Glomerular visceral epithelial cell (primary cell): ENCODE measurements at regions not wholly inside any gene's neighbourhood (a gene's known extent, or its start where the extent isn't known, plus 50 kb on each side); places are given as distances from the start of the nearest gene placed in this dataset.

Source experiments
- DNase-seq: peaks from one replicate; pipeline ENCODE4 v3.0.0-alpha.2; 2016; ENCODE audit errors: extremely low spot score

GRCh38 chr7:109284943-109285342 is 715.3 kb downstream of the DNAJB9 start:
- no peak for DNase-seq

- DNase-seq = no peak
Measured at GRCh38 chr7:109295158-109295557, 725.5 kb downstream of the DNAJB9 start.

GRCh38 chr7:109308816-109309215 is 739.1 kb downstream of the DNAJB9 start:
- DNase-seq = no peak

GRCh38 chr7:109309790-109310189 is 740.1 kb downstream of the DNAJB9 start:
- DNase-seq = no peak

GRCh38 chr7:109318136-109318535 is 748.5 kb downstream of the DNAJB9 start:
- DNase-seq = no peak

GRCh38 chr7:109322833-109323232 is 753.2 kb downstream of the DNAJB9 start:
- DNase-seq = no peak

GRCh38 chr7:109331423-109331822 is 761.7 kb downstream of the DNAJB9 start:
- no peak for DNase-seq

GRCh38 chr7:109335951-109336350 is 766.3 kb downstream of the DNAJB9 start:
- DNase-seq = no peak

- DNase-seq = no peak
Measured at GRCh38 chr7:109336531-109336930, 766.9 kb downstream of the DNAJB9 start.

GRCh38 chr7:109343678-109344077 is 774.0 kb downstream of the DNAJB9 start:
- DNase-seq = no peak

- no peak for DNase-seq
Measured at GRCh38 chr7:109351493-109351892, 781.8 kb downstream of the DNAJB9 start.

GRCh38 chr7:109354000-109354399 is 784.3 kb downstream of the DNAJB9 start:
- no peak for DNase-seq

GRCh38 chr7:109354552-109354951 is 784.9 kb downstream of the DNAJB9 start:
- DNase-seq = no peak

GRCh38 chr7:109375823-109376222 is 806.1 kb downstream of the DNAJB9 start:
- no peak for DNase-seq

- DNase-seq = peak; percentile 8
Measured at GRCh38 chr7:109376576-109376975, 806.9 kb downstream of the DNAJB9 start.

- DNase-seq = no peak
Measured at GRCh38 chr7:109377076-109377884, 807.6 kb downstream of the DNAJB9 start.

- DNase-seq = no peak
Measured at GRCh38 chr7:109386959-109387358, 817.3 kb downstream of the DNAJB9 start.

GRCh38 chr7:109387530-109387929 is 817.9 kb downstream of the DNAJB9 start:
- DNase-seq = no peak

GRCh38 chr7:109391240-109391639 is 821.6 kb downstream of the DNAJB9 start:
- DNase-seq = no peak

- DNase-seq = no peak
Measured at GRCh38 chr7:109402107-109402506, 832.4 kb downstream of the DNAJB9 start.

GRCh38 chr7:109407756-109408155 is 838.1 kb downstream of the DNAJB9 start:
- no peak for DNase-seq

GRCh38 chr7:109437957-109438356 is 868.3 kb downstream of the DNAJB9 start:
- no peak for DNase-seq

GRCh38 chr7:109449760-109450159 is 880.1 kb downstream of the DNAJB9 start:
- DNase-seq = no peak

- no peak for DNase-seq
Measured at GRCh38 chr7:109456116-109456515, 886.4 kb downstream of the DNAJB9 start.
